Loucy (cell line): ENCODE measurements at regions not wholly inside any gene's neighbourhood (a gene's known extent, or its start where the extent isn't known, plus 50 kb on each side); places are given as distances from the start of the nearest gene placed in this dataset.
"Not testable (repeated sequence)": the region's sequence is repeated elsewhere in the genome, so short reads cannot be mapped to it uniquely, and the experiment has no call there.

Source experiments
- H2AFZ ChIP-seq: fragments of 200-600 bp; sonication (generic); 2 replicates; pipeline ENCODE4 v1.6.0; 2016; ENCODE audit warnings: antibody characterized with exemption, mild to moderate bottlenecking, low read length, moderate library complexity
- H3F3A ChIP-seq: fragments of 200-600 bp; 2 replicates; pipeline ENCODE4 v1.6.0; 2016; ENCODE audit warnings: antibody characterized with exemption, low read depth, mild to moderate bottlenecking
- H3K27me3 ChIP-seq: fragments of 200-600 bp; sonication (generic); 2 replicates; pipeline ENCODE4 v1.6.1; 2014; ENCODE audit warnings: low read length, mild to moderate bottlenecking; ENCODE audit not compliant: insufficient read depth, poor library complexity, severe bottlenecking
- H3K36me3 ChIP-seq: fragments of 200-600 bp; sonication (generic); 2 replicates; pipeline ENCODE4 v1.6.1; 2016; ENCODE audit warnings: low read length; ENCODE audit not compliant: insufficient read depth
- H3K4me1 ChIP-seq: fragments of 200-600 bp; sonication (generic); 2 replicates; pipeline ENCODE4 v1.5.1; 2014; ENCODE audit warnings: low read length, mild to moderate bottlenecking; ENCODE audit not compliant: insufficient read depth, poor library complexity, severe bottlenecking
- H3K4me2 ChIP-seq: fragments of 200-600 bp; sonication (generic); 2 replicates; pipeline ENCODE4 v1.6.0; 2014; ENCODE audit warnings: antibody characterized with exemption, low read length, low read depth, mild to moderate bottlenecking; ENCODE audit not compliant: poor library complexity, severe bottlenecking
- H3K4me3 ChIP-seq: fragments of 200-600 bp; sonication (generic); 2 replicates; pipeline ENCODE4 v1.5.1; 2014; ENCODE audit warnings: low read length, mild to moderate bottlenecking, mixed read lengths; ENCODE audit not compliant: poor library complexity, severe bottlenecking
- H3K79me2 ChIP-seq: fragments of 200-600 bp; sonication (generic); 2 replicates; pipeline ENCODE4 v1.6.1; 2014; ENCODE audit warnings: low read length; ENCODE audit not compliant: insufficient read depth
- H3K9ac ChIP-seq: fragments of 200-600 bp; sonication (generic); 2 replicates; pipeline ENCODE4 v1.6.0; 2014; ENCODE audit warnings: mild to moderate bottlenecking, low read depth, low read length, moderate library complexity; ENCODE audit not compliant: poor library complexity, severe bottlenecking
- H3K9me2 ChIP-seq: fragments of 200-600 bp; sonication (generic); replicated peaks from 2 replicates; pipeline ENCODE4 v1.6.1; 2016; ENCODE audit warnings: low read depth, low read length, mixed read lengths
- H3K9me3 ChIP-seq: fragments of 200-600 bp; sonication (generic); 2 replicates; pipeline ENCODE4 v1.6.1; 2014; ENCODE audit warnings: mild to moderate bottlenecking, antibody characterized with exemption, low read length, low read depth; ENCODE audit not compliant: insufficient read depth
- H4K20me1 ChIP-seq: fragments of 200-600 bp; sonication (generic); 2 replicates; pipeline ENCODE4 v1.6.0; 2014; ENCODE audit warnings: antibody characterized with exemption, low read length, mild to moderate bottlenecking; ENCODE audit not compliant: insufficient read depth, poor library complexity, severe bottlenecking
- CTCF ChIP-seq: fragments of 200-600 bp; sonication (generic); conservative IDR thresholded peaks from 2 replicates; pipeline ENCODE4 v1.5.1; 2014; ENCODE audit warnings: mild to moderate bottlenecking, antibody characterized with exemption, low read length
- EZH2phosphoT487 ChIP-seq: fragments of 200-600 bp; IDR thresholded peaks from 2 replicates; pipeline ENCODE4 v1.6.1; 2018; ENCODE audit warnings: antibody characterized with exemption, mild to moderate bottlenecking, moderate library complexity, borderline replicate concordance

DNA sequence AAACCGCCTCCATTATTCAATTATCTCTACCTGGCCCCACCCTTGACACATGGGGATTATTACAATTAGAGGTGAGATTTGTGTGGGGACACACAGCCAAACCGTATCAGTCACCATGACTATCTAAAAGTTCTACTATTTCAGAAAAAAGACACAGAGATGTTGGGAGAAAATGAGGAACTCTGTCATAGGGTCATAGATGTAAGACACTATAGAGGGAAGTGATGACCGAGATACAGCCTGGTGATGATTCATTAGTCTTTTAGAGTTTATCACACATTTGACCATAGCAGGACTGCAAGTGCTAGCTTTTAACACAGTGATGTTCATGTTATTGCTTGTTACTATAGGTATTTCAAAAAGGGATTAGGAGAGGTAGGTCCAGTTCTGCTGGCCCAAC, 357.0 kb upstream of the AADAT start:
- Histone ChIP-seq H3K9ac (no peak overlapping the region), H3K4me3 (no peak overlapping the region), H3K9me3 (no peaks in the 10 kb centered on the region), H3K9me2 (no peaks in the 10 kb centered on the region), H3K79me2 (no peaks in the 10 kb centered on the region), H3F3A (no peaks in the 10 kb centered on the region), H4K20me1 (no peaks in the 10 kb centered on the region), H2AFZ (no peak overlapping the region), H3K4me2 (no peak overlapping the region), H3K27me3 (no peaks in the 10 kb centered on the region), H3K36me3 (no peaks in the 10 kb centered on the region), H3K4me1 (no peaks in the 10 kb centered on the region)
- no peak for TF ChIP-seq EZH2phosphoT487
- TF ChIP-seq CTCF = no peak

DNA sequence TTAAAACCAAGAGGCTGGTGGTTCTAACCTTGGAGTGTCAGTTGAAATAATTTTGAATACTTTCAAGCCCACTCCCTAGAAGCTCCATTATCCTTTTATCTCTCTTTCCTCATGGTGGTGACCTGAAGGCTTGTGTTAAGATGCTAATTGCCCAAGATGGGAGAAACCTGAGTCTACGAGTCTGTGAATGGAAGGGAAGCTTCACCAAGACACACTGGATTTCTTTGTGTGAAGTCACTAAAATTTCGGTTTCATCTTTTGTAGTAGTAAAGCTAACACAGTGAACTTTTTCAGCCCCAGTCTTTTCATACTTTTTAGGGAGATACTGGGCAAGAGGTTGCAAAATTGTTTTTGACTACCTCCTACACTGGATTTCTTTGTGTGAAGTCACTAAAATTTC, 351.4 kb upstream of the AADAT start:
- H2AFZ ChIP-seq, H3K9ac ChIP-seq, H3F3A ChIP-seq, H3K9me3 ChIP-seq, H3K36me3 ChIP-seq, H4K20me1 ChIP-seq, H3K4me1 ChIP-seq, H3K4me3 ChIP-seq, H3K4me2 ChIP-seq, H3K9me2 ChIP-seq, H3K27me3 ChIP-seq, H3K79me2 ChIP-seq: not testable (repeated sequence)

DNA sequence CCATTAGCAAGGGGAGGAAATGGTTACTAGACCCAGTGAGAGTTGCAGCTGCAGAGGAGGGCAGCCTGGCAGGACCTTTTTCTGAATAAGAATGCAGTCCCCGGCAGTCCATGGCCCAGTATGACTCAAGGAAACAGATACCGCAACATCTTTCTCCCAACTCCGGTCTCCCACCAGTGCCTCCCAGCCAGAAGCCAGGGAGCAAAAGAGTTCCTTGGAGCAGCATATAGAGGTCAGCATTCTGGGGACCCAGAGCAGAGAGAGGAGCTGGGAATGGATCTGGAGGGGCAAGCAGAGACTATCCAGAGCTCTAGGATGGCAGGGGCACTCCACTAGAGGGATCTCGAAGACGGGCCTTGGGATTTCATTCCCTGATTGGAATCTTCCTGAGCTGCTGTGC, 339.2 kb upstream of the AADAT start:
- H3K4me3 ChIP-seq = no peak overlapping the region
- no peaks in the 10 kb centered on the region for H3K27me3 ChIP-seq
- no peak overlapping the region for H3K9ac ChIP-seq
- H3F3A ChIP-seq = no peaks in the 10 kb centered on the region
- H4K20me1 ChIP-seq = no peaks in the 10 kb centered on the region
- no peaks in the 10 kb centered on the region for H3K4me1 ChIP-seq
- no peak overlapping the region for H3K4me2 ChIP-seq
- H2AFZ ChIP-seq = no peak overlapping the region
- no peaks in the 10 kb centered on the region for H3K9me3 ChIP-seq
- H3K36me3 ChIP-seq = no peaks in the 10 kb centered on the region
- H3K79me2 ChIP-seq = no peaks in the 10 kb centered on the region
- no peaks in the 10 kb centered on the region for H3K9me2 ChIP-seq
- no peak for TF ChIP-seq CTCF

GRCh38 chr4:170425521-170426143, 335.9 kb upstream of the AADAT start:
- Histone ChIP-seq H3K79me2 (no peaks in the 10 kb centered on the region), H3K4me1 (no peaks in the 10 kb centered on the region), H2AFZ (no peak overlapping the region), H3K9ac (no peak overlapping the region), H3K36me3 (no peaks in the 10 kb centered on the region), H3K9me2 (no peaks in the 10 kb centered on the region), H3K9me3 (no peaks in the 10 kb centered on the region), H3K27me3 (no peaks in the 10 kb centered on the region), H3F3A (no peaks in the 10 kb centered on the region), H3K4me3 (no peak overlapping the region), H4K20me1 (no peaks in the 10 kb centered on the region), H3K4me2 (no peak overlapping the region)
- TF ChIP-seq CTCF (no peak), EZH2phosphoT487 (no peak)
